HepG2 (cell line): ENCODE measurements at regions not wholly inside any gene's neighbourhood (a gene's known extent, or its start where the extent isn't known, plus 50 kb on each side); places are given as distances from the start of the nearest gene placed in this dataset.

Source experiments
- EZH2 ChIP-seq: conservative IDR thresholded peaks from 2 replicates; pipeline ENCODE4 v1.6.1; 2012; ENCODE audit warnings: mild to moderate bottlenecking, low read depth, low read length, moderate library complexity
- RAD51 ChIP-seq: fragments of 450-650 bp; IDR thresholded peaks from 2 replicates; pipeline ENCODE4 v1.6.1; 2016; ENCODE audit warnings: borderline replicate concordance
- TAF1 ChIP-seq: sonication (generic); formaldehyde crosslinking; IDR thresholded peaks from 2 replicates; pipeline ENCODE4 v1.4.0; 2020; ENCODE audit warnings: missing genetic modification reagents
- YY1 ChIP-seq: IDR thresholded peaks from 2 replicates; pipeline ENCODE4 v1.6.1; 2011; ENCODE audit warnings: low read length, low read depth, moderate library complexity, mild to moderate bottlenecking; ENCODE audit not compliant: insufficient read depth, insufficient replicate concordance
- ZNF282 ChIP-seq: fragments of 450-650 bp; IDR thresholded peaks from 2 replicates; pipeline ENCODE4 v1.6.1; 2018; ENCODE audit not compliant: partially characterized antibody
- ZNF333 ChIP-seq: sonication (generic); formaldehyde crosslinking; IDR thresholded peaks from 2 replicates; pipeline ENCODE4 v1.4.0; 2020; ENCODE audit warnings: mild to moderate bottlenecking, missing genetic modification reagents, borderline replicate concordance
- ZNF510 ChIP-seq: sonication (generic); formaldehyde crosslinking; IDR thresholded peaks from 2 replicates; pipeline ENCODE4 v1.4.0; 2020; ENCODE audit warnings: low read depth, mild to moderate bottlenecking, missing genetic modification reagents
- ZNF674 ChIP-seq: sonication (generic); formaldehyde crosslinking; IDR thresholded peaks from 2 replicates; pipeline ENCODE4 v1.5.0; 2020; ENCODE audit warnings: low read depth, mild to moderate bottlenecking, missing genetic modification reagents
- TF ChIP-seq, protein P1 (sequence below): sonication (generic); formaldehyde crosslinking; IDR thresholded peaks from 2 replicates; pipeline ENCODE4 v1.4.0; 2020; ENCODE audit warnings: missing genetic modification reagents
- TF ChIP-seq, protein P2 (sequence below): sonication (generic); formaldehyde crosslinking; IDR thresholded peaks from 2 replicates; pipeline ENCODE4 v1.9.0; 2022; ENCODE audit warnings: missing genetic modification reagents, mild to moderate bottlenecking, borderline replicate concordance
- TF ChIP-seq, protein P3 (sequence below): sonication (generic); formaldehyde crosslinking; IDR thresholded peaks from 2 replicates; pipeline ENCODE4 v1.5.0; 2020; ENCODE audit warnings: mild to moderate bottlenecking, missing genetic modification reagents, moderate library complexity

DNA sequence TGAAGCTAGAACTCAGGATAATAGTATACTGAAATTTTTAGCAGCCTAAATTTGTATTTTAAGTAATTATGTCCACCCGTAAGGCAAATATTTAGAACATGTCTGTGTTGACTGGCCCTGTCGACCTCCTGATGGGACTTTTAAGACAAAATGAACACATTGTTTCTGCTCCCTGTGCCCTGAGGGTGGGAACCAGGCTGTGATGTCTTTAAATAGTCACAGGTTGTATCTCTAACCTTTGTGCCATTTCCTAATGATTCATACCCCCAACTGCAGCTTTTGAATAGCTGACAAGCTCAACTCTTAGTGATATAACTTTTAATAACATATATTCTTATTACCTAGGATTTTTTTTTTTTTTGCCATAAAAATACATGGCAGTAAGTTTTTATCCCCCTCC is 494.9 kb upstream of the AKR1E2 start:
- TF ChIP-seq, protein P1, sequence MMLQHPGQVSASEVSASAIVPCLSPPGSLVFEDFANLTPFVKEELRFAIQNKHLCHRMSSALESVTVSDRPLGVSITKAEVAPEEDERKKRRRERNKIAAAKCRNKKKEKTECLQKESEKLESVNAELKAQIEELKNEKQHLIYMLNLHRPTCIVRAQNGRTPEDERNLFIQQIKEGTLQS (CRISPR knock-in tag), result no peak
- no peak for TF ChIP-seq ZNF333 (CRISPR knock-in tag)
- TF ChIP-seq, protein P2, sequence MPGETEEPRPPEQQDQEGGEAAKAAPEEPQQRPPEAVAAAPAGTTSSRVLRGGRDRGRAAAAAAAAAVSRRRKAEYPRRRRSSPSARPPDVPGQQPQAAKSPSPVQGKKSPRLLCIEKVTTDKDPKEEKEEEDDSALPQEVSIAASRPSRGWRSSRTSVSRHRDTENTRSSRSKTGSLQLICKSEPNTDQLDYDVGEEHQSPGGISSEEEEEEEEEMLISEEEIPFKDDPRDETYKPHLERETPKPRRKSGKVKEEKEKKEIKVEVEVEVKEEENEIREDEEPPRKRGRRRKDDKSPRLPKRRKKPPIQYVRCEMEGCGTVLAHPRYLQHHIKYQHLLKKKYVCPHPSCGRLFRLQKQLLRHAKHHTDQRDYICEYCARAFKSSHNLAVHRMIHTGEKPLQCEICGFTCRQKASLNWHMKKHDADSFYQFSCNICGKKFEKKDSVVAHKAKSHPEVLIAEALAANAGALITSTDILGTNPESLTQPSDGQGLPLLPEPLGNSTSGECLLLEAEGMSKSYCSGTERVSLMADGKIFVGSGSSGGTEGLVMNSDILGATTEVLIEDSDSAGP (CRISPR knock-in tag), result no peak
- no peak for TF ChIP-seq RAD51
- no peak for TF ChIP-seq YY1
- TF ChIP-seq ZNF674 (CRISPR knock-in tag), result no peak
- TF ChIP-seq ZNF510 (CRISPR knock-in tag), result no peak
- TF ChIP-seq, protein P3, sequence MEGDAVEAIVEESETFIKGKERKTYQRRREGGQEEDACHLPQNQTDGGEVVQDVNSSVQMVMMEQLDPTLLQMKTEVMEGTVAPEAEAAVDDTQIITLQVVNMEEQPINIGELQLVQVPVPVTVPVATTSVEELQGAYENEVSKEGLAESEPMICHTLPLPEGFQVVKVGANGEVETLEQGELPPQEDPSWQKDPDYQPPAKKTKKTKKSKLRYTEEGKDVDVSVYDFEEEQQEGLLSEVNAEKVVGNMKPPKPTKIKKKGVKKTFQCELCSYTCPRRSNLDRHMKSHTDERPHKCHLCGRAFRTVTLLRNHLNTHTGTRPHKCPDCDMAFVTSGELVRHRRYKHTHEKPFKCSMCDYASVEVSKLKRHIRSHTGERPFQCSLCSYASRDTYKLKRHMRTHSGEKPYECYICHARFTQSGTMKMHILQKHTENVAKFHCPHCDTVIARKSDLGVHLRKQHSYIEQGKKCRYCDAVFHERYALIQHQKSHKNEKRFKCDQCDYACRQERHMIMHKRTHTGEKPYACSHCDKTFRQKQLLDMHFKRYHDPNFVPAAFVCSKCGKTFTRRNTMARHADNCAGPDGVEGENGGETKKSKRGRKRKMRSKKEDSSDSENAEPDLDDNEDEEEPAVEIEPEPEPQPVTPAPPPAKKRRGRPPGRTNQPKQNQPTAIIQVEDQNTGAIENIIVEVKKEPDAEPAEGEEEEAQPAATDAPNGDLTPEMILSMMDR, result no peak
- TF ChIP-seq ZNF282, result no peak
- no peak for TF ChIP-seq EZH2
- TF ChIP-seq TAF1 (CRISPR knock-in tag), result no peak
